Type B pancreatic cell (in vitro differentiated cells): ENCODE measurements at regions not wholly inside any gene's neighbourhood (a gene's known extent, or its start where the extent isn't known, plus 50 kb on each side); places are given as distances from the start of the nearest gene placed in this dataset.

Experiments used
- DNase-seq: peaks from one replicate; pipeline ENCODE4 v3.0.0; 2021; ENCODE audit warnings: mixed read lengths; ENCODE audit not compliant: unreplicated experiment; ENCODE audit errors: extremely low spot score
- H3K27ac Mint-ChIP-seq: 2 replicates; pipeline ENCODE4 v1.8.0; 2021; ENCODE audit warnings: mild to moderate bottlenecking, mixed read lengths
- H3K27me3 Mint-ChIP-seq: 2 replicates; pipeline ENCODE4 v1.8.0; 2021; ENCODE audit warnings: mixed read lengths
- H3K36me3 Mint-ChIP-seq: 2 replicates; pipeline ENCODE4 v1.8.0; 2021; ENCODE audit warnings: mixed read lengths
- H3K4me1 Mint-ChIP-seq: one replicate; pipeline ENCODE4 v1.8.0; 2021; ENCODE audit warnings: mixed read lengths; ENCODE audit not compliant: unreplicated experiment
- H3K4me3 Mint-ChIP-seq: 2 replicates; pipeline ENCODE4 v1.8.0; 2021; ENCODE audit warnings: mild to moderate bottlenecking, mixed read lengths
- H3K9me3 Mint-ChIP-seq: 2 replicates; pipeline ENCODE4 v1.8.0; 2021; ENCODE audit warnings: mixed read lengths
- CTCF ChIP-seq: fragments of 200-600 bp; sonication (generic); conservative IDR thresholded peaks from 2 replicates; pipeline ENCODE4 v1.5.0; 2021; ENCODE audit warnings: antibody characterized with exemption, mild to moderate bottlenecking

GRCh38 chr3:45313743-45314403 is 74.5 kb upstream of the LARS2 start:
- peaks cover 5% of the 10 kb centered on the region for H3K9me3 Mint-ChIP-seq
- no peak overlapping the region for H3K4me3 Mint-ChIP-seq
- TF ChIP-seq CTCF = no peak
- H3K4me1 Mint-ChIP-seq = no peaks in the 10 kb centered on the region
- H3K27me3 Mint-ChIP-seq = peaks cover 44% of the 10 kb centered on the region
- H3K36me3 Mint-ChIP-seq = no peaks in the 10 kb centered on the region
- H3K27ac Mint-ChIP-seq = no peak overlapping the region
- peak; percentile 7 for DNase-seq

GRCh38 chr3:45317710-45318109 is 70.7 kb upstream of the LARS2 start:
- Mint-ChIP-seq H3K27ac (no peak overlapping the region), H3K4me1 (no peaks in the 10 kb centered on the region), H3K9me3 (peaks cover 5% of the 10 kb centered on the region), H3K27me3 (peaks cover 21% of the 10 kb centered on the region), H3K4me3 (no peak overlapping the region), H3K36me3 (no peaks in the 10 kb centered on the region)
- DNase-seq = peak; percentile 25
- TF ChIP-seq CTCF = no peak

GRCh38 chr3:45318689-45319088 is 69.7 kb upstream of the LARS2 start:
- peak; percentile 1 for DNase-seq

GRCh38 chr3:45319231-45319995 is 69.0 kb upstream of the LARS2 start:
- no peak overlapping the region for H3K4me3 Mint-ChIP-seq
- H3K9me3 Mint-ChIP-seq = peaks cover 5% of the 10 kb centered on the region
- no peak overlapping the region for H3K27ac Mint-ChIP-seq
- TF ChIP-seq CTCF = no peak
- H3K36me3 Mint-ChIP-seq = no peaks in the 10 kb centered on the region
- H3K27me3 Mint-ChIP-seq = peaks cover 9% of the 10 kb centered on the region
- H3K4me1 Mint-ChIP-seq = no peaks in the 10 kb centered on the region
- no peak for DNase-seq

More at GRCh38 chr3:45318689-45319088, 69.7 kb upstream of the LARS2 start:
- Mint-ChIP-seq H3K4me3 (no peak overlapping the region), H3K4me1 (no peaks in the 10 kb centered on the region), H3K36me3 (no peaks in the 10 kb centered on the region), H3K9me3 (peaks cover 5% of the 10 kb centered on the region), H3K27ac (no peak overlapping the region), H3K27me3 (peaks cover 11% of the 10 kb centered on the region)
- TF ChIP-seq CTCF = no peak

- DNase-seq = no peak
- H3K4me1 Mint-ChIP-seq = no peaks in the 10 kb centered on the region
These were observed 68.4 kb upstream of the LARS2 start for GRCh38 chr3:45319996-45320305.

More at GRCh38 chr3:45319996-45320305, 68.4 kb upstream of the LARS2 start:
- Mint-ChIP-seq H3K9me3 (peaks cover 5% of the 10 kb centered on the region), H3K27me3 (peaks cover 14% of the 10 kb centered on the region), H3K4me3 (no peak overlapping the region), H3K27ac (no peak overlapping the region), H3K36me3 (no peaks in the 10 kb centered on the region)
- no peak for TF ChIP-seq CTCF
